GM18502 (cell line): ENCODE measurements at regions not wholly inside any gene's neighbourhood (a gene's known extent, or its start where the extent isn't known, plus 50 kb on each side); places are given as distances from the start of the nearest gene placed in this dataset.

Experiments
- ATAC-seq: cut with Tn5 transposase; IDR thresholded peaks from one replicate; pipeline ENCODE4 v1.9.1; 2021; ENCODE audit warnings: mild to moderate bottlenecking; ENCODE audit not compliant: unreplicated experiment, poor library complexity

GRCh38 chr21:28758042-28758882, 234.4 kb downstream of the LTN1 start:
- ATAC-seq = no peak

GRCh38 chr21:28754862-28755261, 237.8 kb downstream of the LTN1 start:
- no peak for ATAC-seq

GRCh38 chr21:28754127-28754611, 238.5 kb downstream of the LTN1 start:
- no peak for ATAC-seq

GRCh38 chr21:28752131-28752530, 240.5 kb downstream of the LTN1 start:
- no peak for ATAC-seq

- no peak for ATAC-seq
These were observed 241.5 kb downstream of the LTN1 start for GRCh38 chr21:28751176-28751575.

- ATAC-seq = no peak
These were observed 242.1 kb downstream of the LTN1 start for GRCh38 chr21:28750565-28750964.

GRCh38 chr21:28749536-28749935, 243.1 kb downstream of the LTN1 start:
- ATAC-seq = no peak

GRCh38 chr21:28747464-28747863, 245.2 kb downstream of the LTN1 start:
- ATAC-seq = no peak

GRCh38 chr21:28746166-28746565, 246.5 kb downstream of the LTN1 start:
- ATAC-seq = no peak

- ATAC-seq = peak; percentile 93
These were observed 247.3 kb downstream of the LTN1 start for GRCh38 chr21:28745131-28746016.

- ATAC-seq = no peak
These were observed 249.0 kb downstream of the LTN1 start for GRCh38 chr21:28743723-28744122.

GRCh38 chr21:28742527-28742926, 250.2 kb downstream of the LTN1 start:
- ATAC-seq = no peak

- ATAC-seq = no peak
These were observed 252.6 kb downstream of the LTN1 start for GRCh38 chr21:28740125-28740524.

- peak; percentile 77 for ATAC-seq
These were observed 253.8 kb downstream of the LTN1 start for GRCh38 chr21:28738882-28739281.

GRCh38 chr21:28738420-28738704, 254.3 kb downstream of the LTN1 start:
- no peak for ATAC-seq

- no peak for ATAC-seq
These were observed 254.8 kb downstream of the LTN1 start for GRCh38 chr21:28737674-28738419.

GRCh38 chr21:28734522-28735175, 258.0 kb downstream of the LTN1 start:
- ATAC-seq = no peak

GRCh38 chr21:28731700-28732321, 260.9 kb downstream of the LTN1 start:
- ATAC-seq = no peak

GRCh38 chr21:28729887-28730286, 262.8 kb downstream of the LTN1 start:
- no peak for ATAC-seq

GRCh38 chr21:28727809-28728208, 264.9 kb downstream of the LTN1 start:
- ATAC-seq = no peak
